RWPE1 (cell line): ENCODE measurements at regions not wholly inside any gene's neighbourhood (a gene's known extent, or its start where the extent isn't known, plus 50 kb on each side); places are given as distances from the start of the nearest gene placed in this dataset.
"Not testable (repeated sequence)": the region's sequence is repeated elsewhere in the genome, so short reads cannot be mapped to it uniquely, and the experiment has no call there.

ENCODE experiments used
- CTCF ChIA-PET: fragments of 350-600 bp; sonication (Branson Sonifier 250); formaldehyde crosslinking; extraction: SDS; loops from one replicate; lab custom pipeline; 2021; lab: Yijun Ruan, JAX
- POLR2A ChIA-PET: fragments of 400-600 bp; formaldehyde crosslinking; extraction: SDS; loops from one replicate; lab custom pipeline; 2020; ENCODE audit warnings: antibody characterized with exemption; ENCODE audit not compliant: low non-redundant PET; lab: Yijun Ruan, JAX
- DNase-seq: peaks from one replicate; pipeline ENCODE4 v3.0.0; 2012; ENCODE audit warnings: low spot score
- H3K27ac ChIP-seq: fragments of 450-650 bp; 2 replicates; pipeline ENCODE4 v1.5.1; 2017
- CTCF ChIP-seq: fragments of 450-650 bp; conservative IDR thresholded peaks from 2 replicates; pipeline ENCODE4 v1.5.1; 2017; ENCODE audit warnings: low read depth, mild to moderate bottlenecking

DNA sequence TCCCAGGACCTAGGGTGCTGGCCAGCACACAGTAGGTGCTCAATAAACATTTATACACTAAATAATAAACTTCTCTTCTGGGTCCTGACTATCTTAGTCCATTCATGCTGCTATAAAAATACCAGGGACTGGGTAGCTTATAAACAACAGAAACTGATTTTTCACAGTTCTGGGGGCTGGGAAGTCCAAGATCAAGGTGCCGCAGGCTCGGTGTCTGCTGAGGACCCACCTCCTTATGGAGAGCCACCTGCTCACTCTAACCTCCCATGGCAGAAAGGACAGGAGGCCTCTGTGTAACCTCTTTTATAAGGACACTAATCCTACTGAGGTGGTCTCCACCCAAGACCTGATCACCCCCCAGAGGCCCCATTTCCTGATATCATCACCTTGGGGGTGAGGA, 114.4 kb upstream of the IQSEC1 start:
- CTCF ChIA-PET: no interaction called here
- POLR2A ChIA-PET: no interaction called here
- DNase-seq: no peak

GRCh38 chr3:13186435-13186815, 113.2 kb upstream of the IQSEC1 start:
- TF ChIP-seq CTCF: no peak
- ChIA-PET POLR2A (no interaction called here), CTCF (interaction anchor here (0.7 kb wide), 1 partner anchor 26 kb away, joined by 3 read pairs; no protein-coding TSS in a partner anchor)
- DNase-seq: no peak
- no peak overlapping the region for H3K27ac ChIP-seq

More for the DNA sequence above, 114.4 kb upstream of the IQSEC1 start:
- H3K27ac ChIP-seq: no peak overlapping the region
- no peak for TF ChIP-seq CTCF

GRCh38 chr3:13185737-13186434, 112.7 kb upstream of the IQSEC1 start:
- no peak overlapping the region for H3K27ac ChIP-seq
- DNase-seq: no peak
- CTCF ChIA-PET: interaction anchor here (0.6 to 0.7 kb wide), 2 partner anchors 26 to 464 kb away, joined by 3 read pairs; no protein-coding TSS in a partner anchor
- POLR2A ChIA-PET: no interaction called here
- no peak for TF ChIP-seq CTCF

GRCh38 chr3:13179582-13180210, 106.5 kb upstream of the IQSEC1 start:
- POLR2A ChIA-PET, CTCF ChIA-PET, DNase-seq, H3K27ac ChIP-seq: not testable (repeated sequence)

GRCh38 chr3:13179181-13179580, 106.0 kb upstream of the IQSEC1 start:
- H3K27ac ChIP-seq: no peak overlapping the region
- no peak for TF ChIP-seq CTCF
- CTCF ChIA-PET: no interaction called here
- DNase-seq: no peak
- POLR2A ChIA-PET: no interaction called here

GRCh38 chr3:13178107-13178506, 104.9 kb upstream of the IQSEC1 start:
- H3K27ac ChIP-seq: no peak overlapping the region
- TF ChIP-seq CTCF: no peak
- no peak for DNase-seq
- ChIA-PET POLR2A (no interaction called here), CTCF (no interaction called here)

DNA sequence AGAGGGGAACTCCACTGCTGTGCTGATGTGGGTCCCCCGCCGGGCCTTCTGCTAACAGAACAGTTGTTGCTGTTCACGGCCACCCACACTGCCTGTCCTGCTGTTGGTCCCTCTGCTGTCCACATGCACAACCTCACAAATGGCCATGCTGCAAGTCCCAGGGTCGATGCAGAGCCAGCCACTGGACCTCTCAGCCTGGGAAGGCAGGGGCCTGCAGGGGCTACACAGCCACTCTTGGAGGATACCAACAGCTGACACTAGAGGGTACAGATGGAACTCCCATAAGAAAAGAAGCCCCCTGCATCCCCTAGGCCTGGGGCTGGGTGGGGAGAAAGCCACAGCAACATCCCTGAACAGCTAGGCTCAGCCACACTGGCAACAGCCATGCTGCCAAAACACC, 104.4 kb upstream of the IQSEC1 start:
- CTCF ChIA-PET: no interaction called here
- TF ChIP-seq CTCF: no peak
- H3K27ac ChIP-seq: no peak overlapping the region
- POLR2A ChIA-PET: no interaction called here
- no peak for DNase-seq
